Astrocyte (in vitro differentiated cells and primary cell): ENCODE measurements at regions not wholly inside any gene's neighbourhood (a gene's known extent, or its start where the extent isn't known, plus 50 kb on each side); places are given as distances from the start of the nearest gene placed in this dataset.

Experiments
- DNase-seq: peaks from one replicate; pipeline ENCODE4 v3.0.0-alpha.2; 2010; ENCODE audit warnings: low read depth
- FAIRE-seq: peaks from 2 replicates; lab custom pipeline; 2011; peaks lifted over from hg19 to GRCh38; lab: Jason Lieb, UNC
- H2AFZ ChIP-seq: 2 replicates; pipeline ENCODE4 v1.6.0; 2012; ENCODE audit warnings: low read depth, low read length, inconsistent platforms
- H3K27ac ChIP-seq: 2 replicates; pipeline ENCODE4 v1.5.1; 2011; ENCODE audit warnings: low read depth, low read length, inconsistent platforms
- H3K27me3 ChIP-seq: 2 replicates; pipeline ENCODE4 v1.6.0; 2011; ENCODE audit warnings: low read length, inconsistent platforms; ENCODE audit not compliant: insufficient read depth
- H3K36me3 ChIP-seq: 2 replicates; pipeline ENCODE4 v1.5.1; 2011; ENCODE audit warnings: low read length, inconsistent platforms; ENCODE audit not compliant: insufficient read depth
- H3K4me1 ChIP-seq: 2 replicates; pipeline ENCODE4 v1.5.1; 2011; ENCODE audit warnings: low read length, inconsistent platforms; ENCODE audit not compliant: insufficient read depth
- H3K4me2 ChIP-seq: 2 replicates; pipeline ENCODE4 v1.6.0; 2012; ENCODE audit warnings: low read length, inconsistent platforms
- H3K4me3 ChIP-seq: 2 replicates; pipeline ENCODE4 v1.5.1; 2011; ENCODE audit warnings: low read depth, mild to moderate bottlenecking, low read length, inconsistent platforms; ENCODE audit not compliant: insufficient read depth
- H3K79me2 ChIP-seq: 2 replicates; pipeline ENCODE4 v1.6.0; 2012; ENCODE audit warnings: mild to moderate bottlenecking, low read length, inconsistent platforms; ENCODE audit not compliant: insufficient read depth
- H3K9ac ChIP-seq: 2 replicates; pipeline ENCODE4 v1.6.0; 2012; ENCODE audit warnings: mild to moderate bottlenecking, low read length, inconsistent platforms
- H3K9me3 ChIP-seq: 2 replicates; pipeline ENCODE4 v1.5.1; 2012; ENCODE audit warnings: low read depth, mild to moderate bottlenecking, low read length, inconsistent platforms; ENCODE audit not compliant: insufficient read depth
- H4K20me1 ChIP-seq: 2 replicates; pipeline ENCODE4 v1.6.0; 2012; ENCODE audit warnings: low read length, inconsistent platforms; ENCODE audit not compliant: insufficient read depth
- H3K27ac Mint-ChIP-seq: one replicate; pipeline ENCODE4 v1.8.0; 2021; ENCODE audit warnings: mild to moderate bottlenecking, mixed read lengths; ENCODE audit not compliant: unreplicated experiment
- H3K27me3 Mint-ChIP-seq: one replicate; pipeline ENCODE4 v1.8.0; 2021; ENCODE audit warnings: low read depth, mixed read lengths; ENCODE audit not compliant: unreplicated experiment
- H3K36me3 Mint-ChIP-seq: one replicate; pipeline ENCODE4 v1.8.0; 2021; ENCODE audit warnings: low read depth, mixed read lengths; ENCODE audit not compliant: unreplicated experiment
- H3K4me1 Mint-ChIP-seq: one replicate; pipeline ENCODE4 v1.8.0; 2021; ENCODE audit warnings: low read depth, mixed read lengths; ENCODE audit not compliant: unreplicated experiment
- H3K4me3 Mint-ChIP-seq: one replicate; pipeline ENCODE4 v1.8.0; 2021; ENCODE audit warnings: mild to moderate bottlenecking, moderate library complexity, mixed read lengths; ENCODE audit not compliant: unreplicated experiment
- H3K9me3 Mint-ChIP-seq: one replicate; pipeline ENCODE4 v1.8.0; 2021; ENCODE audit warnings: mild to moderate bottlenecking, mixed read lengths; ENCODE audit not compliant: unreplicated experiment
- EZH2 ChIP-seq: IDR thresholded peaks from 2 replicates; pipeline ENCODE4 v1.6.1; 2012; ENCODE audit warnings: mild to moderate bottlenecking, low read length, inconsistent platforms; ENCODE audit not compliant: insufficient read depth
- TF ChIP-seq, protein P1 (sequence below): IDR thresholded peaks from 2 replicates; pipeline ENCODE4 v1.5.1; 2011; ENCODE audit warnings: low read depth, mild to moderate bottlenecking, inconsistent platforms, low read length, moderate library complexity; ENCODE audit not compliant: insufficient read depth

GRCh38 chr9:36760667-36761420 is 188.1 kb downstream of the MELK start:
- H3K36me3 Mint-ChIP-seq, result no peaks in the 10 kb centered on the region
- Histone ChIP-seq H3K4me2 (no peak overlapping the region), H3K9ac (no peak overlapping the region), H3K9me3 (peaks cover 9% of the 10 kb centered on the region), H2AFZ (no peak overlapping the region), H3K27ac (no peak overlapping the region), H3K79me2 (no peaks in the 10 kb centered on the region), H4K20me1 (no peaks in the 10 kb centered on the region), H3K27me3 (peaks cover 17% of the 10 kb centered on the region), H3K36me3 (no peaks in the 10 kb centered on the region), H3K4me1 (no peaks in the 10 kb centered on the region), H3K4me3 (no peak overlapping the region)
- H3K9me3 Mint-ChIP-seq, result no peaks in the 10 kb centered on the region
- H3K4me1 Mint-ChIP-seq, result no peaks in the 10 kb centered on the region
- TF ChIP-seq, protein P1, sequence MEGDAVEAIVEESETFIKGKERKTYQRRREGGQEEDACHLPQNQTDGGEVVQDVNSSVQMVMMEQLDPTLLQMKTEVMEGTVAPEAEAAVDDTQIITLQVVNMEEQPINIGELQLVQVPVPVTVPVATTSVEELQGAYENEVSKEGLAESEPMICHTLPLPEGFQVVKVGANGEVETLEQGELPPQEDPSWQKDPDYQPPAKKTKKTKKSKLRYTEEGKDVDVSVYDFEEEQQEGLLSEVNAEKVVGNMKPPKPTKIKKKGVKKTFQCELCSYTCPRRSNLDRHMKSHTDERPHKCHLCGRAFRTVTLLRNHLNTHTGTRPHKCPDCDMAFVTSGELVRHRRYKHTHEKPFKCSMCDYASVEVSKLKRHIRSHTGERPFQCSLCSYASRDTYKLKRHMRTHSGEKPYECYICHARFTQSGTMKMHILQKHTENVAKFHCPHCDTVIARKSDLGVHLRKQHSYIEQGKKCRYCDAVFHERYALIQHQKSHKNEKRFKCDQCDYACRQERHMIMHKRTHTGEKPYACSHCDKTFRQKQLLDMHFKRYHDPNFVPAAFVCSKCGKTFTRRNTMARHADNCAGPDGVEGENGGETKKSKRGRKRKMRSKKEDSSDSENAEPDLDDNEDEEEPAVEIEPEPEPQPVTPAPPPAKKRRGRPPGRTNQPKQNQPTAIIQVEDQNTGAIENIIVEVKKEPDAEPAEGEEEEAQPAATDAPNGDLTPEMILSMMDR, result no peak
- no peak for TF ChIP-seq EZH2
- H3K27ac Mint-ChIP-seq, result peak overlapping the region; percentile 11
- no peak for FAIRE-seq
- H3K27me3 Mint-ChIP-seq, result peaks cover 60% of the 10 kb centered on the region
- no peak for DNase-seq
- H3K4me3 Mint-ChIP-seq, result no peak overlapping the region

DNA sequence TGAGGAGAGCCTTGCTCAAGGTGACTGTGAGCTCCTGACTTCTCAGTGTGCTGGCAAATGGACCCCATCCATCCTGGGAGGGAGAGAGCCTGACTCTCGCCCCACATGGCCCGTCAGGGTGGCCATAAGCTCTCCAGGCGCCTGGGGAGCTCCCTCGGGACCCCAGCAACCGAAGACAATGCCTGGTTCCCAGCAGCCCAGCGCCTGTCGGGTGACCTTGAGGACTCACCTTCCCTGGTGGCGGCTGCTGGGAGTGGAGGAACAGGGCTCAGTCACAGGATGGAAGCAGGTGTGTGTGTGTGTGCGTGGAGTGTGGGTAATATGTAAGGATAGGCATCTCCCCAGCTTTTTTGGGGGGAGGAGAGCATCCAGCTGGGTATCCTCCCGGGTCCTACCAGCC is 190.3 kb downstream of the MELK start:
- Mint-ChIP-seq H3K36me3 (no peaks in the 10 kb centered on the region), H3K4me3 (no peak overlapping the region), H3K27me3 (peaks cover 54% of the 10 kb centered on the region), H3K9me3 (peaks cover 2% of the 10 kb centered on the region), H3K4me1 (no peaks in the 10 kb centered on the region), H3K27ac (no peak overlapping the region)
- Histone ChIP-seq H3K4me1 (no peaks in the 10 kb centered on the region), H3K27me3 (peaks cover 7% of the 10 kb centered on the region), H2AFZ (no peak overlapping the region), H3K9ac (no peak overlapping the region), H3K4me2 (no peak overlapping the region), H3K4me3 (no peak overlapping the region), H3K79me2 (no peaks in the 10 kb centered on the region), H3K36me3 (no peaks in the 10 kb centered on the region), H4K20me1 (no peaks in the 10 kb centered on the region), H3K27ac (no peak overlapping the region), H3K9me3 (peaks cover 10% of the 10 kb centered on the region)
- no peak for DNase-seq
- TF ChIP-seq EZH2, result no peak
- TF ChIP-seq, protein P1, result no peak
- no peak for FAIRE-seq

- no peaks in the 10 kb centered on the region for H3K36me3 ChIP-seq
- H3K4me2 ChIP-seq, result no peak overlapping the region
- H3K9ac ChIP-seq, result no peak overlapping the region
- H3K4me3 Mint-ChIP-seq, result no peak overlapping the region
- H3K9me3 Mint-ChIP-seq, result peaks cover 2% of the 10 kb centered on the region
- H3K4me1 Mint-ChIP-seq, result no peaks in the 10 kb centered on the region
- no peaks in the 10 kb centered on the region for H4K20me1 ChIP-seq
- no peaks in the 10 kb centered on the region for H3K4me1 ChIP-seq
- peaks cover 10% of the 10 kb centered on the region for H3K9me3 ChIP-seq
- no peaks in the 10 kb centered on the region for H3K79me2 ChIP-seq
- H3K36me3 Mint-ChIP-seq, result no peaks in the 10 kb centered on the region
- FAIRE-seq, result no peak
- H3K27ac ChIP-seq, result no peak overlapping the region
- H3K27me3 Mint-ChIP-seq, result peaks cover 55% of the 10 kb centered on the region
- no peak for DNase-seq
- no peak overlapping the region for H2AFZ ChIP-seq
- H3K4me3 ChIP-seq, result no peak overlapping the region
- H3K27ac Mint-ChIP-seq, result no peak overlapping the region
- TF ChIP-seq, protein P1, result no peak
- TF ChIP-seq EZH2, result no peak
- H3K27me3 ChIP-seq, result peaks cover 8% of the 10 kb centered on the region
Observed at GRCh38 chr9:36763778-36764177, 191.1 kb downstream of the MELK start.
